IMR-90 (cell line): ENCODE measurements at regions not wholly inside any gene's neighbourhood (a gene's known extent, or its start where the extent isn't known, plus 50 kb on each side); places are given as distances from the start of the nearest gene placed in this dataset.

Experiments used
- ATAC-seq: fragments of 200-7000 bp; cut with Tn5 transposase; 2 replicates; pipeline ENCODE4 v1.9.1; 2020; ENCODE audit warnings: low read depth, mild to moderate bottlenecking, moderate library complexity
- BruUV-seq: library from RNA; stranded (reverse); fragments of 400-500 nt; replicated peaks from 2 replicates; lab custom pipeline; 2021; lab: Mats Ljungman, UMichigan
- CTCF ChIA-PET: fragments of 300-600 bp; formaldehyde crosslinking; extraction: SDS; loops from one replicate; lab custom pipeline; 2021; ENCODE audit warnings: antibody characterized with exemption; lab: Yijun Ruan, JAX
- POLR2A ChIA-PET: fragments of 300-600 bp; sonication (Branson Sonifier 250); formaldehyde crosslinking; loops from one replicate; lab custom pipeline; 2022; ENCODE audit warnings: antibody characterized with exemption; ENCODE audit not compliant: unreplicated experiment; lab: Charles Lee
- DNase-seq: peaks from one replicate; pipeline ENCODE4 v3.0.0; 2013
- H2AFZ ChIP-seq: replicated peaks from 2 replicates; pipeline ENCODE3; 2013; ENCODE audit warnings: low read length, mild to moderate bottlenecking; ENCODE audit not compliant: poor library complexity
- H2AK5ac ChIP-seq: 2 replicates; pipeline ENCODE4 v1.6.1; 2013; ENCODE audit warnings: low read depth, low read length, inconsistent platforms
- H2AK9ac ChIP-seq: replicated peaks from 2 replicates; pipeline ENCODE3; 2013; ENCODE audit warnings: mild to moderate bottlenecking, low read depth, low read length, moderate library complexity; ENCODE audit not compliant: poor library complexity
- H2BK120ac ChIP-seq: 2 replicates; pipeline ENCODE4 v1.6.1; 2013; ENCODE audit warnings: low read depth, low read length, inconsistent platforms
- H2BK15ac ChIP-seq: 3 replicates; pipeline ENCODE4 v1.6.1; 2013; ENCODE audit warnings: low read depth, low read length, inconsistent platforms
- H2BK20ac ChIP-seq: 2 replicates; pipeline ENCODE4 v1.6.1; 2013; ENCODE audit warnings: low read depth, mild to moderate bottlenecking, inconsistent platforms, low read length, moderate library complexity
- H2BK5ac ChIP-seq: 2 replicates; pipeline ENCODE4 v1.6.1; 2013; ENCODE audit warnings: mild to moderate bottlenecking, low read depth, low read length, inconsistent platforms; ENCODE audit not compliant: poor library complexity, severe bottlenecking
- H3K14ac ChIP-seq: replicated peaks from 2 replicates; pipeline ENCODE4 v1.6.1; 2013; ENCODE audit warnings: low read depth, low read length, inconsistent platforms
- H3K18ac ChIP-seq: 2 replicates; pipeline ENCODE4 v1.6.1; 2013; ENCODE audit warnings: low read depth, low read length, control low read depth
- H3K23ac ChIP-seq: 2 replicates; pipeline ENCODE4 v1.6.1; 2013; ENCODE audit warnings: low read depth, low read length, inconsistent platforms
- H3K27ac ChIP-seq: 2 replicates; pipeline ENCODE4 v1.5.1; 2013; ENCODE audit warnings: mild to moderate bottlenecking, control low read depth, low read length; ENCODE audit not compliant: insufficient read depth
- H3K27me3 ChIP-seq: 2 replicates; pipeline ENCODE4 v1.6.1; 2013; ENCODE audit warnings: low read length; ENCODE audit not compliant: control insufficient read depth, insufficient read depth
- H3K36me3 ChIP-seq: 2 replicates; pipeline ENCODE4 v1.6.1; 2013; ENCODE audit warnings: low read length, mixed read lengths; ENCODE audit not compliant: control insufficient read depth, insufficient read depth
- H3K4ac ChIP-seq: 2 replicates; pipeline ENCODE4 v1.6.1; 2013; ENCODE audit warnings: low read depth, low read length, inconsistent platforms
- H3K4me1 ChIP-seq: 2 replicates; pipeline ENCODE4 v1.6.1; 2013; ENCODE audit warnings: low read length, mixed read lengths; ENCODE audit not compliant: control insufficient read depth, insufficient read depth
- H3K4me2 ChIP-seq: 2 replicates; pipeline ENCODE4 v1.6.1; 2013; ENCODE audit warnings: low read depth, mild to moderate bottlenecking, control low read depth, low read length, moderate library complexity
- H3K4me3 ChIP-seq: 2 replicates; pipeline ENCODE4 v1.5.1; 2013; ENCODE audit warnings: low read depth, mild to moderate bottlenecking, control low read depth, low read length, moderate library complexity; ENCODE audit not compliant: insufficient read depth
- H3K56ac ChIP-seq: 2 replicates; pipeline ENCODE4 v1.6.1; 2013; ENCODE audit warnings: low read length, inconsistent platforms; ENCODE audit not compliant: insufficient read depth; ENCODE audit errors: extremely low read depth
- H3K79me1 ChIP-seq, 2 experiments: 2 replicates each; pipeline ENCODE4 v1.6.1; 2013; ENCODE audit warnings: low read length in 2 of 2, inconsistent platforms in 1 of 2, low read depth in 1 of 2
- H3K9ac ChIP-seq: 2 replicates; pipeline ENCODE4 v1.6.1; 2013; ENCODE audit warnings: low read depth, low read length, control low read depth
- H3K9me1 ChIP-seq: 2 replicates; pipeline ENCODE4 v1.6.1; 2013; ENCODE audit warnings: low read length, inconsistent platforms; ENCODE audit not compliant: insufficient read depth
- H3K9me3 ChIP-seq: 2 replicates; pipeline ENCODE4 v1.6.1; 2013; ENCODE audit warnings: low read length; ENCODE audit not compliant: control insufficient read depth, insufficient read depth
- H4K20me1 ChIP-seq: 2 replicates; pipeline ENCODE4 v1.6.1; 2013; ENCODE audit warnings: low read length, inconsistent platforms; ENCODE audit not compliant: insufficient read depth
- H4K5ac ChIP-seq: 2 replicates; pipeline ENCODE4 v1.6.1; 2013; ENCODE audit warnings: mild to moderate bottlenecking, low read depth, low read length, control low read depth
- H4K8ac ChIP-seq, 2 experiments: 2 replicates each; pipeline ENCODE4 v1.6.1; 2013; ENCODE audit warnings: low read depth in 2 of 2, low read length in 2 of 2, control low read depth in 1 of 2, inconsistent platforms in 1 of 2
- H4K91ac ChIP-seq: 2 replicates; pipeline ENCODE4 v1.6.1; 2013; ENCODE audit warnings: low read depth, low read length, inconsistent platforms; ENCODE audit not compliant: insufficient read depth
- BHLHE40 ChIP-seq: fragments of 150-350 bp; IDR thresholded peaks from 2 replicates; pipeline ENCODE4 v1.6.1; 2016; ENCODE audit warnings: mild to moderate bottlenecking, low read depth, low read length
- CEBPB ChIP-seq: IDR thresholded peaks from 2 replicates; pipeline ENCODE4 v1.6.1; 2012; ENCODE audit warnings: low read depth, low read length, improper control_type of control experiment
- CHD1 ChIP-seq: IDR thresholded peaks from 2 replicates; pipeline ENCODE4 v1.6.1; 2012; ENCODE audit warnings: low read depth, low read length, improper control_type of control experiment
- FOS ChIP-seq: fragments of 150-350 bp; IDR thresholded peaks from 2 replicates; pipeline ENCODE4 v1.6.1; 2016; ENCODE audit warnings: low read depth, low read length
- MAFK ChIP-seq: IDR thresholded peaks from 2 replicates; pipeline ENCODE4 v1.6.1; 2012; ENCODE audit warnings: low read depth, low read length, improper control_type of control experiment
- MAZ ChIP-seq: IDR thresholded peaks from 2 replicates; pipeline ENCODE4 v1.6.1; 2012; ENCODE audit warnings: low read depth, mild to moderate bottlenecking, low read length, improper control_type of control experiment, moderate library complexity, borderline replicate concordance
- MXI1 ChIP-seq: IDR thresholded peaks from 2 replicates; pipeline ENCODE4 v1.6.1; 2012; ENCODE audit warnings: low read depth, mild to moderate bottlenecking, low read length, moderate library complexity, borderline replicate concordance
- NFE2L2 ChIP-seq: fragments of 150-350 bp; IDR thresholded peaks from 2 replicates; pipeline ENCODE4 v1.6.1; 2016; ENCODE audit warnings: low read depth, mild to moderate bottlenecking, low read length
- POLR2A ChIP-seq: IDR thresholded peaks from 2 replicates; pipeline ENCODE4 v1.6.1; 2012; ENCODE audit warnings: mild to moderate bottlenecking, low read depth, low read length
- RAD21 ChIP-seq: IDR thresholded peaks from 2 replicates; pipeline ENCODE4 v1.6.1; 2012; ENCODE audit warnings: low read length, improper control_type of control experiment
- RCOR1 ChIP-seq: IDR thresholded peaks from 2 replicates; pipeline ENCODE4 v1.6.1; 2012; ENCODE audit warnings: mild to moderate bottlenecking, low read length, improper control_type of control experiment; ENCODE audit not compliant: insufficient replicate concordance
- RFX5 ChIP-seq: IDR thresholded peaks from 2 replicates; pipeline ENCODE4 v1.8.0; 2012; ENCODE audit warnings: low read depth, mild to moderate bottlenecking, low read length, moderate library complexity
- SMC3 ChIP-seq: fragments of 150-350 bp; IDR thresholded peaks from 2 replicates; pipeline ENCODE4 v1.6.1; 2016; ENCODE audit warnings: low read depth, mild to moderate bottlenecking, antibody characterized with exemption, low read length, moderate library complexity
- WGBS, 2 experiments: methylation state at CpG; one replicate each; pipeline versions ENCODE4 v1.1.5 to v1.1.7; 2013; ENCODE audit warnings: missing lambda C conversion rate in 2 of 2; ENCODE audit not compliant: insufficient read length in 1 of 2; ENCODE audit errors: extremely low coverage in 2 of 2; 5-methylcytosine and 5-hydroxymethylcytosine counted together
- dilution Hi-C: fragments of 300-500 bp; cut with HindIII; formaldehyde crosslinking; loops from one replicate; pipeline ENCODE4 v1.14.3; 2018; ENCODE audit warnings: low sequenced_read_pairs; ENCODE audit not compliant: unreplicated experiment
- in situ Hi-C: fragments of 300-500 bp; cut with MboI; formaldehyde crosslinking; loops from 3 replicates; pipeline ENCODE4 v1.14.3; 2019; ENCODE audit warnings: low sequenced_read_pairs, inconsistent platforms, mixed read lengths
- intact Hi-C: fragments of 100-400 bp; cut with micrococcal nuclease; formaldehyde crosslinking; loops from 2 replicates; pipeline ENCODE4 v1.10.0; 2022
- TF ChIP-seq, protein P1 (sequence below): conservative IDR thresholded peaks from 2 replicates; pipeline ENCODE4 v1.5.1; 2012; ENCODE audit warnings: mild to moderate bottlenecking, low read depth, low read length, improper control_type of control experiment
- TF ChIP-seq, protein P2 (sequence below): fragments of 150-350 bp; IDR thresholded peaks from 2 replicates; pipeline ENCODE4 v1.6.1; 2017; ENCODE audit warnings: mild to moderate bottlenecking, antibody characterized with exemption, low read length, low read depth

DNA sequence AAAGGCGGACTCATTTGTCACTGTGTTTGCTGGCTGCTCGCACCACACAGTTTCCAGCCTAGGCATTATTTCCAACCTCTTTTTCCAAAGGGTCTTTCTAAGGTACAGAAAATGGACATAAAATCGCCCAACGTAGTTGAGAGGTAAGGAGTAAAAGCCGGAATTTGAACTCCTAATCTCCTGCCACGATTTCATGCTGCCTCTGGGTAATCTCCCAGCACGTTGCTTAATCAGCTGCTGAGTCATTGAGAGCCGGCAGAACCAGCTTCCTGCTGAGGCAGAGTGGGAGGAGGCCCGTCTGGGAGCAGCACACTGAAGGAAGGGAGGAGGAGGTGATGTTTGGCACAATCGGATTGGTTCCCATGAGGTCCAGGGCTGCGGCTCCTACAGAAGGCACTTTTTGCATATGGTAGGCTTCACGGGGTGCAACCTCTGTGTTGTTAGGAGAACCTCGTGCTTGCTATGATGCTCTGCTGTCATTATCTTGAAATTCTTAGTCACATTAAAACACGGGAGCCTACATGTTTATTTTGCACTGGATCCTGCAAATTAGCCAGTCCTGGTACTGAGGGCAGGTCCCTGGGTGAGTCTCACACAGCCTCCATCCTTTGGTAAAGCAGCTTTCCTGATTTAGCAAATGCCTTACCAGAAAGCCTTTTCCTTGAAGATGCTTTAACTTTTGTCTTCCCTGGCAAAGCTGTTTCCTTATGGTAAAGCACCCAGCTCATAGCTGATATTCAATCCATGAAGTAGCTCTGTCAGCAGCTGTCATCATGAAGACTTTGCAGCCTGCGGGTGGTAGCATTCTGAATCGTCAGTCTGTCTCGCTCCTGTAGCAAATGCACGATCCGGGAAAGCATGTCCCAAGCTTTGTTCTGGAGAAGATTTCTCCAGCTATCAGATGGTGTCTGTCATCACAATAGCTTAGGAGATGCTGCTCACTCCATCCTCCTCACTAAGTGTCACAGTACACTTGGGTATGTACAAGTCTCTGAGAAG lies 191.6 kb upstream of the MSX2 start:
- H2BK5ac ChIP-seq = peak overlapping the region; percentile 96
- peak overlapping the region; percentile 83 for H3K4me2 ChIP-seq
- H3K27ac ChIP-seq = peak overlapping the region; percentile 93
- DNase-seq (peak; percentile 98), ATAC-seq (peak; percentile 86)
- peak overlapping the region; percentile 98 for H2AK5ac ChIP-seq
- peak overlapping the region; percentile 98 for H3K4ac ChIP-seq
- peak overlapping the region; percentile 78 for H2AFZ ChIP-seq
- no peaks in the 10 kb centered on the region for H3K79me1 ChIP-seq
- CTCF ChIA-PET = interaction anchor here (0.6 to 1.0 kb wide), 2 partner anchors 113 to 124 kb away, joined by 3 to 4 read pairs; no protein-coding TSS in a partner anchor
- peak overlapping the region; percentile 99 for H2BK120ac ChIP-seq
- no peaks in the 10 kb centered on the region for H3K9me3 ChIP-seq
- no TSS peak for BruUV-seq
- H4K8ac ChIP-seq = peak overlapping the region; percentile 93 to 97
- H3K9ac ChIP-seq = peak overlapping the region; percentile 85
- peak overlapping the region; percentile 100 for H4K91ac ChIP-seq
- 12% methylated on average over 5 of the region's 19 CpGs; no CpG with 5 or more reads in 1 of the 2 experiments for WGBS, 2 experiments
- no peaks in the 10 kb centered on the region for H3K27me3 ChIP-seq
- in situ Hi-C loops = no loop called here
- H2BK20ac ChIP-seq = peak overlapping the region; percentile 98
- peak overlapping the region; percentile 93 for H4K5ac ChIP-seq
- no peaks in the 10 kb centered on the region for H3K36me3 ChIP-seq
- dilution Hi-C loops = no loop called here
- peak overlapping the region; percentile 81 for H2AK9ac ChIP-seq
- peak overlapping the region; percentile 97 for H2BK15ac ChIP-seq
- H3K4me3 ChIP-seq = 0 out of 2 replicates have a peak overlapping the region, but pooled peaks have one; percentile 0
- H3K56ac ChIP-seq = peak overlapping the region; percentile 99
- peak overlapping the region; percentile 97 for H3K18ac ChIP-seq
- H3K23ac ChIP-seq = peak overlapping the region; percentile 96
- peak overlapping the region; percentile 95 for H3K14ac ChIP-seq
- H3K4me1 ChIP-seq = peaks cover 32% of the 10 kb centered on the region
- peaks cover 18% of the 10 kb centered on the region for H3K9me1 ChIP-seq
- H4K20me1 ChIP-seq = no peaks in the 10 kb centered on the region
- intact Hi-C loops = loop anchor here (1.0 to 5.0 kb wide), 5 partner anchors 26 to 260 kb away; no protein-coding TSS in a partner anchor
- POLR2A ChIA-PET = interaction anchor here (0.6 kb wide), 1 partner anchor 29 kb away, joined by 3 read pairs; no protein-coding TSS in a partner anchor
- TF ChIP-seq CHD1 = no peak
- TF ChIP-seq, protein P1, sequence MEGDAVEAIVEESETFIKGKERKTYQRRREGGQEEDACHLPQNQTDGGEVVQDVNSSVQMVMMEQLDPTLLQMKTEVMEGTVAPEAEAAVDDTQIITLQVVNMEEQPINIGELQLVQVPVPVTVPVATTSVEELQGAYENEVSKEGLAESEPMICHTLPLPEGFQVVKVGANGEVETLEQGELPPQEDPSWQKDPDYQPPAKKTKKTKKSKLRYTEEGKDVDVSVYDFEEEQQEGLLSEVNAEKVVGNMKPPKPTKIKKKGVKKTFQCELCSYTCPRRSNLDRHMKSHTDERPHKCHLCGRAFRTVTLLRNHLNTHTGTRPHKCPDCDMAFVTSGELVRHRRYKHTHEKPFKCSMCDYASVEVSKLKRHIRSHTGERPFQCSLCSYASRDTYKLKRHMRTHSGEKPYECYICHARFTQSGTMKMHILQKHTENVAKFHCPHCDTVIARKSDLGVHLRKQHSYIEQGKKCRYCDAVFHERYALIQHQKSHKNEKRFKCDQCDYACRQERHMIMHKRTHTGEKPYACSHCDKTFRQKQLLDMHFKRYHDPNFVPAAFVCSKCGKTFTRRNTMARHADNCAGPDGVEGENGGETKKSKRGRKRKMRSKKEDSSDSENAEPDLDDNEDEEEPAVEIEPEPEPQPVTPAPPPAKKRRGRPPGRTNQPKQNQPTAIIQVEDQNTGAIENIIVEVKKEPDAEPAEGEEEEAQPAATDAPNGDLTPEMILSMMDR = no peak
- TF ChIP-seq MXI1 = peak; percentile 57; the same call in 1 of the 2 replicates
- no peak for TF ChIP-seq RFX5
- no peak for TF ChIP-seq SMC3
- peak; percentile 56 for TF ChIP-seq MAFK
- TF ChIP-seq BHLHE40 = peak; percentile 68; the same call in 1 of the 2 replicates
- TF ChIP-seq FOS = peak; percentile 93
- TF ChIP-seq RAD21 = no peak
- peak; percentile 100 for TF ChIP-seq CEBPB
- TF ChIP-seq, protein P2, sequence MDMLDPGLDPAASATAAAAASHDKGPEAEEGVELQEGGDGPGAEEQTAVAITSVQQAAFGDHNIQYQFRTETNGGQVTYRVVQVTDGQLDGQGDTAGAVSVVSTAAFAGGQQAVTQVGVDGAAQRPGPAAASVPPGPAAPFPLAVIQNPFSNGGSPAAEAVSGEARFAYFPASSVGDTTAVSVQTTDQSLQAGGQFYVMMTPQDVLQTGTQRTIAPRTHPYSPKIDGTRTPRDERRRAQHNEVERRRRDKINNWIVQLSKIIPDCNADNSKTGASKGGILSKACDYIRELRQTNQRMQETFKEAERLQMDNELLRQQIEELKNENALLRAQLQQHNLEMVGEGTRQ = no peak
- TF ChIP-seq RCOR1 = no peak
- peak; percentile 73; the same call in 1 of the 2 replicates for TF ChIP-seq MAZ
- peak; percentile 97 for TF ChIP-seq NFE2L2
- TF ChIP-seq POLR2A = no peak
